ENCODE measurements at regions not wholly inside any gene's neighbourhood (a gene's known extent, or its start where the extent isn't known, plus 50 kb on each side); places are given as distances from the start of the nearest gene placed in this dataset.

GRCh38 chr1:106621853-106622252 lies 434.6 kb upstream of the PRMT6 start:
- no peaks in the 10 kb centered on the region for H4K20me1 ChIP-seq (replicated peaks; ENCODE audit: control insufficient read depth, extremely low read depth, insufficient read depth, low read length)
- no peak overlapping the region for H3K4me3 ChIP-seq (replicated peaks in 1 of 3; ENCODE audit: insufficient read depth in 1 of 3, low read depth in 1 of 3, low read length in 3 of 3)
- BruUV-seq (replicated peaks), result no TSS peak
- H3K4me2 ChIP-seq (ENCODE audit: insufficient read depth, low read length), result no peak overlapping the region
- FAIRE-seq (no peak), DNase-seq (ENCODE audit: low read depth, low spot score) (no peak)
- H3K9ac ChIP-seq (replicated peaks; ENCODE audit: extremely low read depth, insufficient read depth, low read length), result no peak overlapping the region
- no peaks in the 10 kb centered on the region for H3K27me3 ChIP-seq (ENCODE audit: control insufficient read depth in 2 of 2, insufficient read depth in 2 of 2, low read length in 2 of 2)
- intact Hi-C loops (cut with micrococcal nuclease) (no loop called here), dilution Hi-C loops (cut with MboI; ENCODE audit: extremely low pct_ligation_motif_present, low sequenced_read_pairs) (no loop called here)
- POLR2A ChIA-PET, result no interaction called here
- H3K79me2 ChIP-seq (ENCODE audit: control insufficient read depth, insufficient read depth, low read length), result no peaks in the 10 kb centered on the region
- H3K4me1 ChIP-seq (ENCODE audit: control insufficient read depth, extremely low read depth, insufficient read depth, low read length), result no peaks in the 10 kb centered on the region
- no peak overlapping the region for H2AFZ ChIP-seq (ENCODE audit: low read depth, low read length)
- H3K36me3 ChIP-seq (ENCODE audit: control insufficient read depth in 2 of 2, extremely low read depth in 1 of 2, insufficient read depth in 2 of 2, low read length in 2 of 2), result no peaks in the 10 kb centered on the region
- H3K9me3 ChIP-seq (replicated peaks; ENCODE audit: control insufficient read depth, insufficient read depth, low read length), result no peaks in the 10 kb centered on the region
- CTCF ChIA-PET, result no interaction called here
- no peak overlapping the region for H3K27ac ChIP-seq (ENCODE audit: insufficient read depth, low read depth, low read length)
- no peaks in the 10 kb centered on the region for H3K9me1 ChIP-seq (replicated peaks; ENCODE audit: control insufficient read depth, extremely low read depth, insufficient read depth, low read length)
- no peak for TF ChIP-seq CTCF (IDR thresholded peaks at IDR 0.05; ENCODE audit: extremely low read depth in 1 of 2, insufficient read depth in 1 of 2, low read depth in 1 of 2, low read length in 2 of 2)
- TF ChIP-seq MAX (IDR thresholded peaks at IDR 0.05; ENCODE audit: insufficient read depth, insufficient read length), result no peak
- no peak for TF ChIP-seq GATA2 (IDR thresholded peaks at IDR 0.05; ENCODE audit: insufficient read depth, insufficient read length, low read depth, low read length)
- TF ChIP-seq EZH2 (IDR thresholded peaks at IDR 0.05; ENCODE audit: borderline replicate concordance, low read depth, low read length, severe bottlenecking), result no peak
- TF ChIP-seq MYC (IDR thresholded peaks at IDR 0.05; ENCODE audit: low read depth, low read length), result no peak
- no peak for TF ChIP-seq FOS (IDR thresholded peaks at IDR 0.05; ENCODE audit: borderline replicate concordance, insufficient read depth, low read length)
- no peak for TF ChIP-seq POLR2A (IDR thresholded peaks at IDR 0.05; ENCODE audit: low read depth, low read length)
- TF ChIP-seq JUN (IDR thresholded peaks at IDR 0.05; ENCODE audit: borderline replicate concordance, insufficient read depth, insufficient read length, low read depth), result no peak
- TF ChIP-seq POLR2AphosphoS5 (IDR thresholded peaks at IDR 0.05; ENCODE audit: insufficient read depth, low read depth, low read length), result no peak

Measured in endothelial cell of umbilical vein (primary cell).